Activated CD4-positive, alpha-beta T cell treated with anti-CD3 and anti-CD28 coated beads, Interleukin-2, amount 10 ng/mL, durations not matched to agents 24 days and 14 days (primary cell): ENCODE measurements at regions not wholly inside any gene's neighbourhood (a gene's known extent, or its start where the extent isn't known, plus 50 kb on each side); places are given as distances from the start of the nearest gene placed in this dataset.
"Not testable (repeated sequence)": the region's sequence is repeated elsewhere in the genome, so short reads cannot be mapped to it uniquely, and the experiment has no call there.

ENCODE experiments used
- DNase-seq: peaks from one replicate; pipeline ENCODE4 v3.0.0; 2022
- H3K27ac Mint-ChIP-seq: one replicate; pipeline ENCODE4 v1.8.0; 2022; ENCODE audit warnings: mild to moderate bottlenecking, mixed read lengths
- H3K27me3 Mint-ChIP-seq: one replicate; pipeline ENCODE4 v1.8.0; 2022; ENCODE audit warnings: mixed read lengths
- H3K36me3 Mint-ChIP-seq: one replicate; pipeline ENCODE4 v1.8.0; 2022; ENCODE audit warnings: low read depth, mild to moderate bottlenecking, mixed read lengths
- H3K4me1 Mint-ChIP-seq: one replicate; pipeline ENCODE4 v1.8.0; 2021; ENCODE audit warnings: mixed read lengths
- H3K4me3 Mint-ChIP-seq: one replicate; pipeline ENCODE4 v1.8.0; 2022; ENCODE audit warnings: mild to moderate bottlenecking, moderate library complexity, mixed read lengths
- H3K9me3 Mint-ChIP-seq: one replicate; pipeline ENCODE4 v1.8.0; 2021; ENCODE audit warnings: mixed read lengths
- intact Hi-C: fragments of 100-400 bp; cut with micrococcal nuclease; formaldehyde crosslinking; loops from one replicate; pipeline ENCODE4 v1.15.1; 2023

- DNase-seq, result no peak
- no peaks in the 10 kb centered on the region for H3K36me3 Mint-ChIP-seq
- H3K27me3 Mint-ChIP-seq, result no peaks in the 10 kb centered on the region
- H3K4me1 Mint-ChIP-seq, result no peaks in the 10 kb centered on the region
- no peak overlapping the region for H3K4me3 Mint-ChIP-seq
- H3K27ac Mint-ChIP-seq, result no peak overlapping the region
- peaks cover 3% of the 10 kb centered on the region for H3K9me3 Mint-ChIP-seq
- intact Hi-C loops, result no loop called here
Observed at GRCh38 chr2:124967325-124967724, 942.2 kb downstream of the CNTNAP5 start.

GRCh38 chr2:124970030-124970429, 944.9 kb downstream of the CNTNAP5 start:
- no peak overlapping the region for H3K27ac Mint-ChIP-seq
- H3K4me3 Mint-ChIP-seq, result no peak overlapping the region
- H3K9me3 Mint-ChIP-seq, result no peaks in the 10 kb centered on the region
- no peak for DNase-seq
- H3K27me3 Mint-ChIP-seq, result no peaks in the 10 kb centered on the region
- no peaks in the 10 kb centered on the region for H3K36me3 Mint-ChIP-seq
- intact Hi-C loops, result no loop called here
- H3K4me1 Mint-ChIP-seq, result no peaks in the 10 kb centered on the region

GRCh38 chr2:124973396-124973795, 948.3 kb downstream of the CNTNAP5 start:
- Mint-ChIP-seq H3K27me3 (no peaks in the 10 kb centered on the region), H3K4me1 (no peaks in the 10 kb centered on the region), H3K4me3 (no peak overlapping the region), H3K27ac (no peak overlapping the region), H3K9me3 (no peaks in the 10 kb centered on the region), H3K36me3 (no peaks in the 10 kb centered on the region)
- intact Hi-C loops, result no loop called here
- no peak for DNase-seq

- Mint-ChIP-seq H3K4me3 (no peak overlapping the region), H3K9me3 (peaks cover 4% of the 10 kb centered on the region), H3K4me1 (no peaks in the 10 kb centered on the region), H3K36me3 (no peaks in the 10 kb centered on the region), H3K27ac (no peak overlapping the region), H3K27me3 (no peaks in the 10 kb centered on the region)
- intact Hi-C loops, result no loop called here
- DNase-seq, result no peak
Observed at GRCh38 chr2:124975224-124975623, 950.1 kb downstream of the CNTNAP5 start.

- Mint-ChIP-seq H3K4me1 (no peaks in the 10 kb centered on the region), H3K9me3 (peaks cover 4% of the 10 kb centered on the region), H3K36me3 (no peaks in the 10 kb centered on the region), H3K27ac (no peak overlapping the region), H3K4me3 (no peak overlapping the region), H3K27me3 (no peaks in the 10 kb centered on the region)
- DNase-seq, result no peak
- intact Hi-C loops, result no loop called here
Observed at GRCh38 chr2:124975648-124976047, 950.6 kb downstream of the CNTNAP5 start.

- DNase-seq, result no peak
- no peak overlapping the region for H3K27ac Mint-ChIP-seq
- H3K9me3 Mint-ChIP-seq, result peaks cover 4% of the 10 kb centered on the region
- no peaks in the 10 kb centered on the region for H3K36me3 Mint-ChIP-seq
- no peaks in the 10 kb centered on the region for H3K27me3 Mint-ChIP-seq
- no peaks in the 10 kb centered on the region for H3K4me1 Mint-ChIP-seq
- H3K4me3 Mint-ChIP-seq, result no peak overlapping the region
- intact Hi-C loops, result no loop called here
Observed at GRCh38 chr2:124978597-124978996, 953.5 kb downstream of the CNTNAP5 start.

- H3K27me3 Mint-ChIP-seq, result no peaks in the 10 kb centered on the region
- no peak overlapping the region for H3K27ac Mint-ChIP-seq
- no peaks in the 10 kb centered on the region for H3K36me3 Mint-ChIP-seq
- intact Hi-C loops, result no loop called here
- H3K9me3 Mint-ChIP-seq, result peaks cover 9% of the 10 kb centered on the region
- no peak for DNase-seq
- no peaks in the 10 kb centered on the region for H3K4me1 Mint-ChIP-seq
- H3K4me3 Mint-ChIP-seq, result no peak overlapping the region
Observed at GRCh38 chr2:124983595-124983994, 958.5 kb downstream of the CNTNAP5 start.

- intact Hi-C loops, result no loop called here
- no peaks in the 10 kb centered on the region for H3K27me3 Mint-ChIP-seq
- peaks cover 5% of the 10 kb centered on the region for H3K9me3 Mint-ChIP-seq
- DNase-seq, result no peak
- H3K4me3 Mint-ChIP-seq, result no peak overlapping the region
- no peak overlapping the region for H3K27ac Mint-ChIP-seq
- H3K36me3 Mint-ChIP-seq, result no peaks in the 10 kb centered on the region
- H3K4me1 Mint-ChIP-seq, result no peaks in the 10 kb centered on the region
Observed at GRCh38 chr2:124985270-124985669, 960.2 kb downstream of the CNTNAP5 start.

- intact Hi-C loops, result no loop called here
- H3K9me3 Mint-ChIP-seq, result peaks cover 5% of the 10 kb centered on the region
- H3K27me3 Mint-ChIP-seq, result no peaks in the 10 kb centered on the region
- DNase-seq, result no peak
- H3K36me3 Mint-ChIP-seq, result no peaks in the 10 kb centered on the region
- H3K4me3 Mint-ChIP-seq, result no peak overlapping the region
- H3K4me1 Mint-ChIP-seq, result no peaks in the 10 kb centered on the region
- H3K27ac Mint-ChIP-seq, result no peak overlapping the region
Observed at GRCh38 chr2:124986136-124986535, 961.0 kb downstream of the CNTNAP5 start.

- H3K4me3 Mint-ChIP-seq, H3K9me3 Mint-ChIP-seq, H3K27ac Mint-ChIP-seq, H3K27me3 Mint-ChIP-seq, intact Hi-C loops, DNase-seq, H3K4me1 Mint-ChIP-seq, H3K36me3 Mint-ChIP-seq: not testable (repeated sequence)
Observed at GRCh38 chr2:124986870-124987269, 961.8 kb downstream of the CNTNAP5 start.

GRCh38 chr2:124987436-124987835, 962.3 kb downstream of the CNTNAP5 start:
- H3K9me3 Mint-ChIP-seq, intact Hi-C loops, H3K4me3 Mint-ChIP-seq, H3K27ac Mint-ChIP-seq, H3K4me1 Mint-ChIP-seq, DNase-seq, H3K36me3 Mint-ChIP-seq, H3K27me3 Mint-ChIP-seq: not testable (repeated sequence)

GRCh38 chr2:124988111-124988510, 963.0 kb downstream of the CNTNAP5 start:
- no peaks in the 10 kb centered on the region for H3K36me3 Mint-ChIP-seq
- H3K27ac Mint-ChIP-seq, result no peak overlapping the region
- H3K4me3 Mint-ChIP-seq, result no peak overlapping the region
- no peak for DNase-seq
- H3K9me3 Mint-ChIP-seq, result peaks cover 5% of the 10 kb centered on the region
- intact Hi-C loops, result no loop called here
- H3K4me1 Mint-ChIP-seq, result no peaks in the 10 kb centered on the region
- no peaks in the 10 kb centered on the region for H3K27me3 Mint-ChIP-seq

GRCh38 chr2:124988794-124989193, 963.7 kb downstream of the CNTNAP5 start:
- intact Hi-C loops, result no loop called here
- H3K36me3 Mint-ChIP-seq, result no peaks in the 10 kb centered on the region
- no peaks in the 10 kb centered on the region for H3K4me1 Mint-ChIP-seq
- no peaks in the 10 kb centered on the region for H3K27me3 Mint-ChIP-seq
- no peak overlapping the region for H3K4me3 Mint-ChIP-seq
- peaks cover 5% of the 10 kb centered on the region for H3K9me3 Mint-ChIP-seq
- no peak for DNase-seq
- no peak overlapping the region for H3K27ac Mint-ChIP-seq

- H3K4me3 Mint-ChIP-seq, result no peak overlapping the region
- H3K4me1 Mint-ChIP-seq, result no peaks in the 10 kb centered on the region
- H3K9me3 Mint-ChIP-seq, result no peaks in the 10 kb centered on the region
- no peaks in the 10 kb centered on the region for H3K27me3 Mint-ChIP-seq
- no peak for DNase-seq
- H3K27ac Mint-ChIP-seq, result no peak overlapping the region
- intact Hi-C loops, result no loop called here
- H3K36me3 Mint-ChIP-seq, result no peaks in the 10 kb centered on the region
Observed at GRCh38 chr2:124993809-124994208, 968.7 kb downstream of the CNTNAP5 start.

GRCh38 chr2:124995185-124995912, 970.3 kb downstream of the CNTNAP5 start:
- intact Hi-C loops, result no loop called here
- H3K9me3 Mint-ChIP-seq, result peaks cover 5% of the 10 kb centered on the region

More at GRCh38 chr2:124995185-124995912, 970.3 kb downstream of the CNTNAP5 start:
- H3K36me3 Mint-ChIP-seq, result no peaks in the 10 kb centered on the region
- no peak overlapping the region for H3K27ac Mint-ChIP-seq
- DNase-seq, result no peak
- H3K27me3 Mint-ChIP-seq, result no peaks in the 10 kb centered on the region
- no peaks in the 10 kb centered on the region for H3K4me1 Mint-ChIP-seq
- no peak overlapping the region for H3K4me3 Mint-ChIP-seq
